ENCODE measurements at regions not wholly inside any gene's neighbourhood (a gene's known extent, or its start where the extent isn't known, plus 50 kb on each side); places are given as distances from the start of the nearest gene placed in this dataset.
A peak's percentile ranks its signal among the peaks of the same experiment; 100 is the strongest.

GRCh38 chr13:84867246-84867645 lies 932.0 kb downstream of the SLITRK6 start:
- H3K4me3 Mint-ChIP-seq, result no peak overlapping the region
- DNase-seq (ENCODE audit: low spot score), result no peak
- H3K27ac Mint-ChIP-seq, result no peak overlapping the region

GRCh38 chr13:84865783-84866221 lies 933.4 kb downstream of the SLITRK6 start:
- Histone ChIP-seq H3K9me3 (ENCODE audit: low read depth) (no peaks in the 10 kb centered on the region), H2AFZ (replicated peaks) (peak overlapping the region; percentile 71), H3K4me2 (no peak overlapping the region), H3K27ac (no peak overlapping the region), H3K9ac (no peak overlapping the region), H4K20me1 (ENCODE audit: low read depth) (no peaks in the 10 kb centered on the region), H3K4me3 (no peak overlapping the region), H3F3A (ENCODE audit: low read depth) (no peaks in the 10 kb centered on the region), H3K4me1 (peaks cover 4% of the 10 kb centered on the region), H3K27me3 (no peaks in the 10 kb centered on the region), H3K79me2 (ENCODE audit: low read depth) (no peaks in the 10 kb centered on the region), H3K36me3 (no peaks in the 10 kb centered on the region)
- Mint-ChIP-seq H3K4me3 (no peak overlapping the region), H3K27ac (peak overlapping the region; percentile 19), H3K27me3 (ENCODE audit: insufficient read depth, low read depth) (no peaks in the 10 kb centered on the region), H3K36me3 (no peaks in the 10 kb centered on the region), H3K9me3 (no peaks in the 10 kb centered on the region), H3K4me1 (peaks cover 9% of the 10 kb centered on the region)
- TF ChIP-seq EZH2phosphoT487 (IDR thresholded peaks at IDR 0.05) (no peak), CTCF (IDR thresholded peaks at IDR 0.05) (no peak), EZH2 (IDR thresholded peaks at IDR 0.05) (no peak)
- DNase-seq (ENCODE audit: low spot score), result peak; percentile 41

More at GRCh38 chr13:84867246-84867645, 932.0 kb downstream of the SLITRK6 start:
- no peak for TF ChIP-seq EZH2phosphoT487 (IDR thresholded peaks at IDR 0.05)
- TF ChIP-seq CTCF (IDR thresholded peaks at IDR 0.05), result no peak
- TF ChIP-seq EZH2 (IDR thresholded peaks at IDR 0.05), result no peak
- no peaks in the 10 kb centered on the region for H3K27me3 Mint-ChIP-seq (ENCODE audit: insufficient read depth, low read depth)
- Histone ChIP-seq H3K4me2 (no peak overlapping the region), H3K4me1 (peaks cover 4% of the 10 kb centered on the region), H3F3A (ENCODE audit: low read depth) (no peaks in the 10 kb centered on the region), H3K27ac (no peak overlapping the region), H3K27me3 (no peaks in the 10 kb centered on the region), H3K9ac (no peak overlapping the region), H2AFZ (replicated peaks) (peak overlapping the region; percentile 95), H3K4me3 (no peak overlapping the region), H3K9me3 (ENCODE audit: low read depth) (no peaks in the 10 kb centered on the region), H3K79me2 (ENCODE audit: low read depth) (no peaks in the 10 kb centered on the region), H3K36me3 (no peaks in the 10 kb centered on the region), H4K20me1 (ENCODE audit: low read depth) (no peaks in the 10 kb centered on the region)
- peaks cover 9% of the 10 kb centered on the region for H3K4me1 Mint-ChIP-seq
- no peaks in the 10 kb centered on the region for H3K36me3 Mint-ChIP-seq
- H3K9me3 Mint-ChIP-seq, result no peaks in the 10 kb centered on the region

- no peak overlapping the region for H3K4me3 Mint-ChIP-seq
- H3K27ac Mint-ChIP-seq, result no peak overlapping the region
- H3K27me3 Mint-ChIP-seq (ENCODE audit: insufficient read depth, low read depth), result no peaks in the 10 kb centered on the region
- H3K4me1 Mint-ChIP-seq, result peaks cover 9% of the 10 kb centered on the region
- H3K9me3 ChIP-seq (ENCODE audit: low read depth), result no peaks in the 10 kb centered on the region
- H3K9ac ChIP-seq, result no peak overlapping the region
- no peaks in the 10 kb centered on the region for H3K9me3 Mint-ChIP-seq
- H2AFZ ChIP-seq (replicated peaks), result no peak overlapping the region
- H3K4me1 ChIP-seq, result peaks cover 4% of the 10 kb centered on the region
- no peak overlapping the region for H3K27ac ChIP-seq
- TF ChIP-seq EZH2 (IDR thresholded peaks at IDR 0.05) (no peak), CTCF (IDR thresholded peaks at IDR 0.05) (no peak), EZH2phosphoT487 (IDR thresholded peaks at IDR 0.05) (no peak)
- no peak overlapping the region for H3K4me3 ChIP-seq
- no peaks in the 10 kb centered on the region for H3F3A ChIP-seq (ENCODE audit: low read depth)
- no peaks in the 10 kb centered on the region for H3K79me2 ChIP-seq (ENCODE audit: low read depth)
- H3K4me2 ChIP-seq, result no peak overlapping the region
- H3K27me3 ChIP-seq, result no peaks in the 10 kb centered on the region
- H3K36me3 Mint-ChIP-seq, result no peaks in the 10 kb centered on the region
- H4K20me1 ChIP-seq (ENCODE audit: low read depth), result no peaks in the 10 kb centered on the region
- H3K36me3 ChIP-seq, result no peaks in the 10 kb centered on the region
- no peak for DNase-seq (ENCODE audit: low spot score)
Observed at GRCh38 chr13:84864341-84864740, 934.9 kb downstream of the SLITRK6 start.
